HEK293 (cell line): ENCODE measurements at regions not wholly inside any gene's neighbourhood (a gene's known extent, or its start where the extent isn't known, plus 50 kb on each side); places are given as distances from the start of the nearest gene placed in this dataset.
A peak's percentile ranks its signal among the peaks of the same experiment; 100 is the strongest.
"Not testable (repeated sequence)": the region's sequence is repeated elsewhere in the genome, so short reads cannot be mapped to it uniquely, and the experiment has no call there.

Experiments
- CTCF ChIA-PET: fragments of 350-600 bp; formaldehyde crosslinking; extraction: SDS; loops from one replicate; lab custom pipeline; 2021; ENCODE audit warnings: antibody characterized with exemption; lab: Yijun Ruan, JAX
- POLR2A ChIA-PET: fragments of 300-600 bp; formaldehyde crosslinking; extraction: SDS; loops from one replicate; lab custom pipeline; 2020; ENCODE audit warnings: antibody characterized with exemption, inconsistent platforms; lab: Yijun Ruan, JAX
- H3K27ac ChIP-seq: fragments of 200-500 bp; sonication (Bioruptor generic); 2 replicates; pipeline ENCODE4 v1.5.1; 2014; ENCODE audit warnings: low read depth, low read length, control low read depth, inconsistent platforms; ENCODE audit errors: extremely low read depth
- H3K36me3 ChIP-seq, 2 experiments: fragments of 200-500 bp in 1 of 2; sonication (Bioruptor generic) in 1 of 2; 1 replicate in 1 of 2; 2 replicates in 1 of 2; pipeline ENCODE4 v1.5.1; 2014 to 2017; ENCODE audit warnings: inconsistent platforms in 2 of 2, low read length in 2 of 2; ENCODE audit not compliant: control insufficient read depth in 2 of 2, insufficient read depth in 1 of 2
- H3K4me1 ChIP-seq: fragments of 200-500 bp; sonication (Bioruptor generic); 2 replicates; pipeline ENCODE4 v1.5.1; 2014; ENCODE audit warnings: mild to moderate bottlenecking, low read length, inconsistent platforms; ENCODE audit not compliant: control insufficient read depth, insufficient read depth
- H3K4me3 ChIP-seq: 2 replicates; pipeline ENCODE4 v1.5.1; 2011; ENCODE audit warnings: low read depth, mild to moderate bottlenecking, control low read depth, low read length, moderate library complexity
- H3K9me3 ChIP-seq: fragments of 200-500 bp; sonication (Bioruptor generic); 2 replicates; pipeline ENCODE4 v1.5.1; 2014; ENCODE audit warnings: low read depth, low read length, inconsistent platforms; ENCODE audit not compliant: control insufficient read depth, insufficient read depth
- ELK4 ChIP-seq: IDR thresholded peaks from 2 replicates; pipeline ENCODE4 v1.6.1; 2011; ENCODE audit warnings: mild to moderate bottlenecking, low read depth, low read length, borderline replicate concordance
- GLIS2 ChIP-seq: fragments of 450-650 bp; formaldehyde crosslinking; IDR thresholded peaks from 2 replicates; pipeline ENCODE4 v1.5.1; 2016; ENCODE audit warnings: missing biosample characterization, missing genetic modification characterization
- KLF17 ChIP-seq: fragments of 450-650 bp; formaldehyde crosslinking; IDR thresholded peaks from 2 replicates; pipeline ENCODE4 v1.5.1; 2016; ENCODE audit warnings: missing biosample characterization, missing genetic modification characterization
- TCF7L2 ChIP-seq: IDR thresholded peaks from 2 replicates; pipeline ENCODE4 v1.6.1; 2011; ENCODE audit warnings: low read depth, mild to moderate bottlenecking, inconsistent platforms, low read length, moderate library complexity, borderline replicate concordance
- ZBTB17 ChIP-seq: fragments of 450-650 bp; formaldehyde crosslinking; IDR thresholded peaks from 2 replicates; pipeline ENCODE4 v1.5.1; 2016; ENCODE audit warnings: missing biosample characterization, missing genetic modification characterization
- ZBTB26 ChIP-seq: fragments of 450-650 bp; formaldehyde crosslinking; optimal IDR thresholded peaks from 2 replicates; pipeline ENCODE3; 2016; ENCODE audit warnings: missing biosample characterization, mild to moderate bottlenecking, missing genetic modification characterization
- ZNF16 ChIP-seq: fragments of 450-650 bp; formaldehyde crosslinking; IDR thresholded peaks from 2 replicates; pipeline ENCODE4 v1.5.1; 2016; ENCODE audit warnings: low read depth, missing biosample characterization, missing genetic modification characterization
- ZNF174 ChIP-seq: fragments of 450-650 bp; formaldehyde crosslinking; IDR thresholded peaks from 2 replicates; pipeline ENCODE4 v1.5.0; 2017; ENCODE audit warnings: missing biosample characterization, mild to moderate bottlenecking, missing genetic modification characterization
- ZNF292 ChIP-seq: fragments of 450-650 bp; formaldehyde crosslinking; IDR thresholded peaks from 2 replicates; pipeline ENCODE4 v1.5.1; 2016; ENCODE audit warnings: low read depth, missing biosample characterization, missing genetic modification characterization, borderline replicate concordance
- ZNF311 ChIP-seq: fragments of 450-650 bp; formaldehyde crosslinking; IDR thresholded peaks from 2 replicates; pipeline ENCODE4 v1.5.1; 2017; ENCODE audit warnings: missing biosample characterization, missing genetic modification characterization, borderline replicate concordance
- ZNF350 ChIP-seq: fragments of 450-650 bp; formaldehyde crosslinking; IDR thresholded peaks from 2 replicates; pipeline ENCODE4 v1.5.0; 2017; ENCODE audit warnings: missing biosample characterization, mild to moderate bottlenecking, missing genetic modification characterization
- ZNF585B ChIP-seq: fragments of 450-650 bp; formaldehyde crosslinking; IDR thresholded peaks from 2 replicates; pipeline ENCODE4 v1.5.1; 2016; ENCODE audit warnings: missing biosample characterization, missing genetic modification characterization
- ZNF600 ChIP-seq: fragments of 450-650 bp; formaldehyde crosslinking; IDR thresholded peaks from 2 replicates; pipeline ENCODE4 v1.5.1; 2016; ENCODE audit warnings: missing biosample characterization, missing genetic modification characterization
- ZNF837 ChIP-seq: fragments of 450-650 bp; formaldehyde crosslinking; IDR thresholded peaks from 2 replicates; pipeline ENCODE4 v1.5.1; 2016; ENCODE audit warnings: missing biosample characterization, missing genetic modification characterization

- H3K27ac ChIP-seq, POLR2A ChIA-PET, H3K36me3 ChIP-seq, CTCF ChIA-PET, H3K9me3 ChIP-seq, H3K4me1 ChIP-seq, H3K4me3 ChIP-seq: not testable (repeated sequence)
- 0 out of 2 replicates have a peak, but pooled peaks have one; percentile 21 for TF ChIP-seq GLIS2
Measured at GRCh38 chrX:63519368-63519767, 168.2 kb upstream of the SPIN4 start.

GRCh38 chrX:63514569-63515080 lies 163.5 kb upstream of the SPIN4 start:
- Histone ChIP-seq H3K4me1 (no peaks in the 10 kb centered on the region), H3K4me3 (no peak overlapping the region), H3K27ac (no peak overlapping the region), H3K36me3 (no peaks in the 10 kb centered on the region), H3K9me3 (no peaks in the 10 kb centered on the region; the same call in none of the 2 replicates)
- POLR2A ChIA-PET = no interaction called here
- CTCF ChIA-PET = interaction anchor here (1.2 kb wide), 1 partner anchor 9 kb away, joined by 7 read pairs; no protein-coding TSS in a partner anchor
- TF ChIP-seq ZNF292 (tag by site-specific recombination) (no peak), ZNF350 (no peak), ZNF837 (no peak), ZNF174 (tag by site-specific recombination) (no peak)

GRCh38 chrX:63513825-63514568 lies 162.9 kb upstream of the SPIN4 start:
- POLR2A ChIA-PET = no interaction called here
- TF ChIP-seq ZNF600 (tag by site-specific recombination) = no peak
- no peak for TF ChIP-seq ZNF311 (tag by site-specific recombination)
- TF ChIP-seq ZNF585B = no peak
- no peak for TF ChIP-seq KLF17
- TF ChIP-seq ELK4 = no peak
- no peak for TF ChIP-seq ZBTB26 (tag by site-specific recombination)
- TF ChIP-seq TCF7L2 = no peak
- TF ChIP-seq ZNF16 (tag by site-specific recombination) = no peak
- no peaks in the 10 kb centered on the region; the same call in none of the 2 replicates for H3K9me3 ChIP-seq
- H3K27ac ChIP-seq = no peak overlapping the region
- no peaks in the 10 kb centered on the region for H3K4me1 ChIP-seq
- no peak overlapping the region for H3K4me3 ChIP-seq
- H3K36me3 ChIP-seq = no peaks in the 10 kb centered on the region
- CTCF ChIA-PET = interaction anchor here (1.2 kb wide), 1 partner anchor 9 kb away, joined by 7 read pairs; no protein-coding TSS in a partner anchor

- POLR2A ChIA-PET = no interaction called here
- Histone ChIP-seq H3K9me3 (no peaks in the 10 kb centered on the region; the same call in none of the 2 replicates), H3K4me3 (no peak overlapping the region), H3K4me1 (no peaks in the 10 kb centered on the region), H3K36me3 (no peaks in the 10 kb centered on the region), H3K27ac (no peak overlapping the region)
- no peak for TF ChIP-seq ZBTB17 (tag by site-specific recombination)
- CTCF ChIA-PET = no interaction called here
Measured at GRCh38 chrX:63511361-63511760, 160.2 kb upstream of the SPIN4 start.
